ENCODE measurements at regions not wholly inside any gene's neighbourhood (a gene's known extent, or its start where the extent isn't known, plus 50 kb on each side); places are given as distances from the start of the nearest gene placed in this dataset.

DNA sequence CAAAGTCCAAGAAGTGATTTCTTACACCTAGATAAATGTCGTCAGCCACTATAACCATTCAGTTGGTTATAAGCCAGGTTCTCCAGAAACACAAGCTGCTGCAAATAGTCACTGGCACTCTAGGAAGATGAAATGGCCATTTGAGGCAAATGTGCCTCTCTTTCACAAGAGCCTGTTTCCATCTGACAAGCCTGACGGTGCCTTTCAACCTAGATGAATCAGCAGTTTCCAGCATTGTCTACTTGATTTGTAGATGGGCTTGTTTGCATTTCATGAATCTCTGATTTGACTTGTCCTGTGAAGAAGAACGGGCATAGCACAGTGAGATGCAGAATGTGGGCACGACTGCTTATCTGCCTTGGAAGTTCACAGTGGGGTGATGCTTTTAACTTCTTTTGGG lies 327.2 kb downstream of the LMO7 start:
- Histone ChIP-seq H3K27ac (ENCODE audit: insufficient read length, low read depth, low read length) (no peak overlapping the region), H3K9ac (ENCODE audit: extremely low read depth, insufficient read length, low read length) (no peak overlapping the region), H3K9me3 (ENCODE audit: control insufficient read depth, low read depth, low read length) (no peaks in the 10 kb centered on the region), H3K4ac (ENCODE audit: low read depth, low read length) (no peak overlapping the region), H3K4me2 (ENCODE audit: insufficient read depth, insufficient read length, low read length) (no peak overlapping the region), H2BK120ac (ENCODE audit: low read depth, low read length, poor library complexity, severe bottlenecking) (no peak overlapping the region), H4K20me1 (ENCODE audit: control insufficient read depth, insufficient read depth, insufficient read length) (no peaks in the 10 kb centered on the region), H2BK20ac (ENCODE audit: low read depth, low read length, poor library complexity, severe bottlenecking) (no peak overlapping the region), H3K4me1 (ENCODE audit: insufficient read depth, low read length) (peaks cover 4% of the 10 kb centered on the region; the same call in 1 of the 2 replicates), H3K14ac (ENCODE audit: insufficient read depth, low read length) (no peak overlapping the region), H4K8ac (replicated peaks; ENCODE audit: insufficient read length, low read depth, low read length) (no peak overlapping the region), H3K79me1 (ENCODE audit: insufficient read depth, low read depth, low read length, poor library complexity, severe bottlenecking) (no peaks in the 10 kb centered on the region), H4K5ac (ENCODE audit: insufficient read length, low read depth, low read length) (no peak overlapping the region), H2BK12ac (ENCODE audit: insufficient read length, low read depth, low read length) (no peak overlapping the region), H3K27me3 (ENCODE audit: insufficient read depth, low read length) (no peaks in the 10 kb centered on the region), H3K23me2 (ENCODE audit: insufficient read length, low read depth, low read length, poor library complexity, severe bottlenecking) (no peaks in the 10 kb centered on the region), H4K91ac (ENCODE audit: insufficient read length, low read depth, low read length) (no peak overlapping the region), H2BK15ac (ENCODE audit: low read depth, low read length) (no peak overlapping the region), H2AK5ac (ENCODE audit: insufficient read length, low read length) (no peak overlapping the region), H2BK5ac (ENCODE audit: insufficient read length, low read length) (no peak overlapping the region), H3K79me2 (ENCODE audit: insufficient read depth, low read length) (no peaks in the 10 kb centered on the region), H2AFZ (ENCODE audit: low read length) (no peak overlapping the region), H3K23ac (ENCODE audit: insufficient read length, low read depth, low read length) (no peak overlapping the region), H3K18ac (ENCODE audit: insufficient read length, low read depth, low read length) (no peak overlapping the region), H3K56ac (ENCODE audit: insufficient read length, low read depth, low read length) (no peak overlapping the region), H3T11ph (ENCODE audit: low read length) (no peak overlapping the region)
- Mint-ChIP-seq H3K36me3 (ENCODE audit: insufficient read depth in 1 of 3, low read depth in 3 of 3) (no peaks in the 10 kb centered on the region), H3K27me3 (ENCODE audit: low read depth) (no peaks in the 10 kb centered on the region), H3K9me3 (no peaks in the 10 kb centered on the region), H3K27ac (peak overlapping the region in 2 of 3 experiments; percentile 26 to 55; a peak in 2 of 7 replicates), H3K4me3 (no peak overlapping the region), H3K4me1 (peaks cover 7 to 12% of the 10 kb centered on the region in 2 experiments)
- WGBS (ENCODE audit: extremely low coverage, insufficient read length, low lambda C conversion rate), result no CpG with 5 or more reads among the region's 4 CpGs
- DNase-seq, result no peak
- TF ChIP-seq, protein P1, sequence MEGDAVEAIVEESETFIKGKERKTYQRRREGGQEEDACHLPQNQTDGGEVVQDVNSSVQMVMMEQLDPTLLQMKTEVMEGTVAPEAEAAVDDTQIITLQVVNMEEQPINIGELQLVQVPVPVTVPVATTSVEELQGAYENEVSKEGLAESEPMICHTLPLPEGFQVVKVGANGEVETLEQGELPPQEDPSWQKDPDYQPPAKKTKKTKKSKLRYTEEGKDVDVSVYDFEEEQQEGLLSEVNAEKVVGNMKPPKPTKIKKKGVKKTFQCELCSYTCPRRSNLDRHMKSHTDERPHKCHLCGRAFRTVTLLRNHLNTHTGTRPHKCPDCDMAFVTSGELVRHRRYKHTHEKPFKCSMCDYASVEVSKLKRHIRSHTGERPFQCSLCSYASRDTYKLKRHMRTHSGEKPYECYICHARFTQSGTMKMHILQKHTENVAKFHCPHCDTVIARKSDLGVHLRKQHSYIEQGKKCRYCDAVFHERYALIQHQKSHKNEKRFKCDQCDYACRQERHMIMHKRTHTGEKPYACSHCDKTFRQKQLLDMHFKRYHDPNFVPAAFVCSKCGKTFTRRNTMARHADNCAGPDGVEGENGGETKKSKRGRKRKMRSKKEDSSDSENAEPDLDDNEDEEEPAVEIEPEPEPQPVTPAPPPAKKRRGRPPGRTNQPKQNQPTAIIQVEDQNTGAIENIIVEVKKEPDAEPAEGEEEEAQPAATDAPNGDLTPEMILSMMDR (conservative IDR thresholded peaks at IDR 0.05), result no peak
